COLO668 (cell line): ENCODE measurements at regions not wholly inside any gene's neighbourhood (a gene's known extent, or its start where the extent isn't known, plus 50 kb on each side); places are given as distances from the start of the nearest gene placed in this dataset.
A peak's percentile ranks its signal among the peaks of the same experiment; 100 is the strongest.
"Not testable (repeated sequence)": the region's sequence is repeated elsewhere in the genome, so short reads cannot be mapped to it uniquely, and the experiment has no call there.

Source experiments
- DNase-seq: peaks from one replicate; lab custom pipeline; 2025; ENCODE audit not compliant: unreplicated experiment; lab: John Stamatoyannopoulos, UW

GRCh38 chr2:163122257-163122656 lies 283.7 kb upstream of the KCNH7 start:
- DNase-seq, result no peak

DNA sequence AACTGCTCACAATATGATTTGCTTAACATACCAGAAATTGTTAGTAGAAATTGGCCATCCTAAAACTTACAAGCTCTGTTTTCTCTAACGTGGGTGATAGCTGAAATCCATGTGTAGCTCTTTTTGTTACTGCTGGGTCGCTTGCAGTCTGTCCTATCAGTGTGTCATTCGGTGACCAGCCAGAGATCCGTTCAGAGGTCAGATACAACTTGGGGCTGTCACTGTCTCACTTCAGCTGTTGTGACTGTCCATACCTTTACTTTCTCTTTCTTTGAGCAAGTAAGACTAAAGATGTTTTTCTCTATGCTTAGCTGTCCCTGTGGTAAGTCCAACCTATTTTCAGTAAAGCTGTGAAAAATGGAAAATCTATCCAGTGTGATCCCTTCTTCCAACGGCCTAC lies 282.9 kb upstream of the KCNH7 start:
- no peak for DNase-seq

- no peak for DNase-seq
These were observed 281.4 kb upstream of the KCNH7 start for GRCh38 chr2:163119966-163120365.

- no peak for DNase-seq
These were observed 248.4 kb upstream of the KCNH7 start for GRCh38 chr2:163086940-163087339.

- not testable (repeated sequence) for DNase-seq
These were observed 246.9 kb upstream of the KCNH7 start for GRCh38 chr2:163085366-163086024.

- no peak for DNase-seq
These were observed 243.2 kb upstream of the KCNH7 start for GRCh38 chr2:163081754-163082153.

GRCh38 chr2:163077241-163077640 lies 238.7 kb upstream of the KCNH7 start:
- DNase-seq, result no peak

DNA sequence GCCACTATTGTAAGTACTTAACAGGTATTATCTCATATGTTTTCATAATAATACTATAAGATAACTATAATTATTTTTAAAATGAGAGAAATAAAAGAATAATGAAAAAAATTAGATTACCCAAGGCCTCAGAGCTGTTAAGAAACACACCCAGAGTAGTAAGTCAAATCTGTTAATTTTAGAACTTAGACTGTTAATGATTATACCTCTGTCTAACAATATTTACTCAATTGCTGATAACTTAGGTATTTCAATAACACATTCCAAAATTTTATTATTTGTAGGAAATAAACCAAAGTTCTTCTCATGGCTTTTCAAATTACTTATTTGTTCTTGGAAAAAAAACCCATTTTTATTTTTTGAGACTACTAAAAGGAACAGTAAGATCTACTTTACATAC lies 227.5 kb upstream of the KCNH7 start:
- DNase-seq, result no peak

DNA sequence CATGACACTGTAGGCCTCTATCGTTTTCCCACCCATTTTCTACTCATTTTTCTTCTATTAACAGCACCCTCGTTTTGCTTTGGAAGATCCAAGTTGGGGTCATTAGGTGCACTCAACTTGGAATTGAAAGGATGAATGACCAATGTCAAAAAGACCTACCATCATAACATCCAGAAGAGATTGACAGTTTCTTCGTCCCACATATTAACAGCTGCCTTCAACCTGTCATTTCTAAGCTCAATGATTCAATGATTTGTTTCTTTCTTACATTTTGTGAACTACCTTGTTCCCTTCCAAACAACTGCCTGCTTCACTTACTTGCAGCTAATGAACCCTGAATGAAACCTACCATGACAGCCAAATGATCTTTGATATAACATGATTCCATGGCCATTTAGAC lies 224.0 kb upstream of the KCNH7 start:
- DNase-seq, result no peak

- no peak for DNase-seq
These were observed 208.0 kb upstream of the KCNH7 start for GRCh38 chr2:163046615-163047014.

DNA sequence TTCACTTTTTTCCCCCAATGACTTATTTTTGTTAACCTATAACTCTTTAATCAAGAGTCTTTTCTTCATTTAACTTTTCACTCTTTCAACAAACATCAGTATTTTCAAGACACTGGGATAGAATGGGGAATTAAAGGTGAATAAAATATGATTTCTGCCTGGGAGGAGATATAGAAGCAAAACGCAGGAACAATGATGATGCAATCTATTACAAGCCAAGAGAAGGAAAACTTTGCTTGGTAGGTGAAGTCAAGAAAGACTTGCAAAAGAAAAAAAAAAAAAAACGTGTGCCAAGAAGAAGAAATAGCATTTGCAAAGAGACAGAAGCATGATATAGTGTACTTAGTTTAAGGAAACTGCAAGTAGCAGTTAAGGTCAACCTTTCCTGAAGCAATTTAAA lies 207.3 kb upstream of the KCNH7 start:
- DNase-seq, result no peak

- DNase-seq, result peak; percentile 7
These were observed 205.5 kb upstream of the KCNH7 start for GRCh38 chr2:163044114-163044513.

DNA sequence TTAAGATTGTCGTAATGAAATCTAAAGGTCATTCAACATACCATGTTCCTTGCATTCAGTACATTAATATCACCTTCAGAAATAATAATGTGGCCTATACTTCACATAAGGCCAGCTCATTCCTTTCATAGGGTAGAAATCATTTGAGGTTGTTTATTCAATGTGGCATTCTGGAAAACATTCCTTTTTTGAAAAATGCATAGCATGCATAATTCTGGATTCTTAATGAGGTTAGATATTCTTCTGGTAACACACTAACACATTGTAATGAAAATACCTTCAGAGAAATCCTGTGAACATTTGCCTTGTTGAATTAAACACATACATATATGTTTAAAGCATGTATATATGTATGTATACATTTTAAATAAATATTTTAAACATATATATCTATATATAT lies 204.6 kb upstream of the KCNH7 start:
- DNase-seq, result no peak

- no peak for DNase-seq
These were observed 200.7 kb upstream of the KCNH7 start for GRCh38 chr2:163039266-163039665.

DNA sequence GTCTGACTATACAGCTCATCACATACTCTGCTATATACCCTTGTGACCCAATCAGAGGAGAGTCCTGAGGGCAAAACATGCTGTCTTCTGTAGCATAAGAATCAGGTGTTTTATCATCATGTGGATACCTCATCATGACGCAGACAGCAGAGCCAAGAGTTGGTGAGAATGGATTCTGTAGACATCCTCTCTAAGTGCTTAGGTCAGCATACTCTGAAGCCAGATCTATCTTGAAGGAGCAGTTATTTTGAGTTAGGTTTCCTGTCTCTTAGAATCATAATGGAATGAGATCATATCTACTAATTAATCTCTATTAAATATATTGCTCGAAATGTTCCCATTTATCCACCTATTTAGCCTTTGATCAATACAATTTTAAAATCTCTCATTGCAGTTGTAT lies 190.2 kb upstream of the KCNH7 start:
- DNase-seq, result no peak

GRCh38 chr2:163026136-163026775 lies 187.7 kb upstream of the KCNH7 start:
- not testable (repeated sequence) for DNase-seq

DNA sequence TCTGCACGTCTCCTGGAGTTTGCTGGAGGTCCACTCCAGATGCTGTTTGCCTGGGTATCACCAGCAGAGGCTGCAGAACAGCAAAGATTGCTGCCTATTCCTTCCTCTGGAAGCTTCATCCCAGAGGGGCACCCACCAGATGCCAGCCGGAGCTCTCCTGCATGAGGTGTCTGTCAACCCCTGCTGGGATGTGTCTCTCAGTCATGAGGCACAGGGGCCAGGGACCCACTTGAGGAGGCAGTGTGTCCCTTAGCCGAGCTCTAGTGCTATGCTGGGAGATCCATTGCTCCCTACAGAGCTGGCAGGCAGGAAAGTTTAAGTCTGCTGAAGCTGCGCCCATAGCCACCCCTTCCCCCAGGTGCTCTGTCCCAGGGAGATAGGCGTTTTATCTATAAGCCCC lies 178.3 kb upstream of the KCNH7 start:
- not testable (repeated sequence) for DNase-seq

DNA sequence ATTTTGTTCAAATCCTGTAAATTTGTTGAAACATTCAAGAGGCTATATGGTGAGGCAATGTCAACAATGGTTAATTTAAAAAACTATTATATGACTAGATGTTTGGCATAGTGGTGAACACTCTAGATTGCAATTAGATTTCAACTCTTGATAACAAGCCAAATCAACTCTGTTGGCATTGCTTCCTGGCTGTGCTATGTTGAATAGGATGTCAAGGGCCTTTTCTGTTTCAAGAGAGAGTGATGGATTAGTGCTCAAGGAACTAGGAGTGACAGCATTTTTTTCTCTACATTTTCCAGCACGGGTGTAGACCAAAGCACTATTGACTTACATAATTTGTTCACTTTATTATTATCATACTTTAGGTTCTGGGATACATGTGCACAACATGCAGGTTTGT lies 172.4 kb upstream of the KCNH7 start:
- no peak for DNase-seq

DNA sequence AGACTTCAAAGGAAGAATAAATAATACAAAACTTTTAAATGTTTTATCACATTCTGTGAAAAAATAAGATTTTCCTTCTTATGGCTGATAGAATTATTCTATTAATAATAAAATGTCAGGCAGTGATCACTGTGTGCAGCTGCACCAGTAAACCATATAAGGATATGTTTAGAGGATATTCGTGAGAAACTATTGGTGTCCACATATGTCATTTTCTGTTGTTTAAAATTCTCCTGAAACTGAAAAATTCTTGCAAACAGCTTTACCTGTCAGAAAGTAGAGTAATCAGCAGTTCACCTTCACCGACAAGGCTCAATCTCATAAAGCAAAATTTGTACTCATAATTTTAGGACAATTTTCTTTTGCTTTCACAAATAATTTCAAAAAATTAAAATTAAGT lies 170.1 kb upstream of the KCNH7 start:
- DNase-seq, result no peak

GRCh38 chr2:162994718-162995117 lies 156.2 kb upstream of the KCNH7 start:
- no peak for DNase-seq

DNA sequence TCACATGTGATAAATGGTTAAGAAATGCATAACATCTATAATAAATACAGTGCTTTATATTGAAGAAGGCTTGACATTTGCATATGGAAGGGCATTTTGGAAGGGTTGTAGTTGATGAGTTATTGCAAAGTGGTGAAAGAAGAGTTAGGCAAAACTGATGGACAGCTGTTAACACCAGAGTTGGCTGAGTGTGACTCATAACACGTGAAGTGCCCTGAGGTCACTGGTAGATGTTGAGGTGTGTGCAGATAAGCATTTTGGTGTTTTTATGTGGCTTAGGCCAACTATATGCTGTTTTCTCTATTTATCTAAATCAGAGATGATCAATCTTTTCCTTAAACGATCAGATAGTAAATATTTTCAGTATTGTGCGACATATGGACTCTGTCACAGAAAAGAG lies 154.3 kb upstream of the KCNH7 start:
- no peak for DNase-seq

DNA sequence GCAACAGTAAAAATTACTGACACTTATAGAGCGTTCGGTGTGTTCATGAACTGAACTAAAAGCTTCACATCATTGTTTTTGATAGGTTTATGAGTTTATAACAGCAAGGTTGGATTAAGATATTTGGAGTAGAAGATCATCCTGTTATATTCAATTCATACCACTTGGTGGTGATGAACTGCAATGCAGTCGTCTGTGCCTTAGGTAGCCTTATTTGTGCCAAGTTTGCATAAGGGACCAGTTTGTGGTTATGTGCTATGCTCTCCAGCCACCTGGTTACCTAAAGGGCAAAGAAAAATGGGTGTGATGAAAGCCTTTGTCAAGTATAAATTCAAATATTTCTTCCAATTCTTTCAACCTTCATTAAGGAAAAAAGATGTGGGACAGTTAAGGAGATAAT lies 150.9 kb upstream of the KCNH7 start:
- no peak for DNase-seq

- no peak for DNase-seq
These were observed 136.2 kb upstream of the KCNH7 start for GRCh38 chr2:162974771-162975170.
